ENCODE measurements at regions not wholly inside any gene's neighbourhood (a gene's known extent, or its start where the extent isn't known, plus 50 kb on each side); places are given as distances from the start of the nearest gene placed in this dataset.

GRCh38 chr6:14031516-14031915, 86.1 kb upstream of the CD83 start:
- ATAC-seq, result peak; percentile 56
- TF ChIP-seq CSDC2 (CRISPR knock-in tag; IDR thresholded peaks at IDR 0.05) (peak; percentile 21; the same call in 1 of the 2 replicates), OSR1 (CRISPR knock-in tag; IDR thresholded peaks at IDR 0.05) (no peak)

DNA sequence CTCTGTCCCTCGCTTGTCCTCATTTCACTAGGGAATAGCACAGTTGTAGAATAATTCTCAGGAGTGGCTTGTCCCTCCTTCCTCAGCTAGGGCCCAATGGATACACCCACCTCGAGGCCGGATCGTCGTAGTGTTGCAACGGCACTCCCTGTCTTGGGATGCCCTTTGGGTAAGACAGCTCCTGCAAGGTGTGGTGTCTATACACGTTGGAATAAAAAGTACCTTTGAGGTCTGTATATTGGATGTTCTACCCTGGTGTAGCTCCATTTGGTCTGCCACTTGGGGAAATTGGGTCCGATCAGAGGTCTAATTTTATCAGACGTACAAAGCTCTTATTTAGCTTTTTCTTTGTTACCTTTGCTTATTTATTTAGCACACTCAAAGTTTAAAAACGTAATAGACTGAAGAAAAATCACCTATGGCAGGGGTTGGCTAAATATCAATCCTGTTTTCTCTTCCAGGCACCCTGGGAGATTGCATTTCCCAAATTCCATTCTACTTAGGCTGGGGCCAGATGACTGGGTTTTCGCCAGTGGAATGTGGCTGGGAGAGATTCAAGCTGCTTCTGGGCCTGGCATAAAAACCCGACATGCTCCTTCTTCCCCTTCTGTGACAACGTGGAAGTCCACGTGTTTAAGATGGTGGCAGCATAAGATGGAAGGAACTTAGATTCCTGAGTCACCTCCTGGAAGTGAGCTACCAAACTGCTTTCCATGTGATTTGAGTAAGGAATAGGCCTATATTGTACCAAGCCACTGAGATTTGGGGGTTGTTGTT, 82.3 kb upstream of the CD83 start:
- TF ChIP-seq RARB (CRISPR knock-in tag; IDR thresholded peaks at IDR 0.05), result no peak
- TF ChIP-seq OSR1 (CRISPR knock-in tag; IDR thresholded peaks at IDR 0.05), result no peak
- TF ChIP-seq ISL1 (CRISPR knock-in tag; IDR thresholded peaks at IDR 0.05), result peak; percentile 56; the same call in 1 of the 2 replicates
- TF ChIP-seq ESRRG (CRISPR knock-in tag; IDR thresholded peaks at IDR 0.05), result no peak
- TF ChIP-seq TOX (CRISPR knock-in tag; IDR thresholded peaks at IDR 0.05; ENCODE audit: borderline replicate concordance), result no peak
- no peak for TF ChIP-seq TSHZ2 (CRISPR knock-in tag; IDR thresholded peaks at IDR 0.05)
- no peak for TF ChIP-seq SNAI2 (CRISPR knock-in tag; IDR thresholded peaks at IDR 0.05)
- no peak for TF ChIP-seq PPARA (CRISPR knock-in tag; IDR thresholded peaks at IDR 0.05; ENCODE audit: borderline replicate concordance)
- TF ChIP-seq GLIS3 (CRISPR knock-in tag; IDR thresholded peaks at IDR 0.05), result no peak
- no peak for TF ChIP-seq CREB5 (CRISPR knock-in tag; IDR thresholded peaks at IDR 0.05; ENCODE audit: low read depth)
- TF ChIP-seq ZFP3 (CRISPR knock-in tag; IDR thresholded peaks at IDR 0.05), result peak; percentile 68; the same call in 1 of the 2 replicates
- TF ChIP-seq, protein P1, sequence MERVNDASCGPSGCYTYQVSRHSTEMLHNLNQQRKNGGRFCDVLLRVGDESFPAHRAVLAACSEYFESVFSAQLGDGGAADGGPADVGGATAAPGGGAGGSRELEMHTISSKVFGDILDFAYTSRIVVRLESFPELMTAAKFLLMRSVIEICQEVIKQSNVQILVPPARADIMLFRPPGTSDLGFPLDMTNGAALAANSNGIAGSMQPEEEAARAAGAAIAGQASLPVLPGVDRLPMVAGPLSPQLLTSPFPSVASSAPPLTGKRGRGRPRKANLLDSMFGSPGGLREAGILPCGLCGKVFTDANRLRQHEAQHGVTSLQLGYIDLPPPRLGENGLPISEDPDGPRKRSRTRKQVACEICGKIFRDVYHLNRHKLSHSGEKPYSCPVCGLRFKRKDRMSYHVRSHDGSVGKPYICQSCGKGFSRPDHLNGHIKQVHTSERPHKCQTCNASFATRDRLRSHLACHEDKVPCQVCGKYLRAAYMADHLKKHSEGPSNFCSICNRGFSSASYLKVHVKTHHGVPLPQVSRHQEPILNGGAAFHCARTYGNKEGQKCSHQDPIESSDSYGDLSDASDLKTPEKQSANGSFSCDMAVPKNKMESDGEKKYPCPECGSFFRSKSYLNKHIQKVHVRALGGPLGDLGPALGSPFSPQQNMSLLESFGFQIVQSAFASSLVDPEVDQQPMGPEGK (CRISPR knock-in tag; IDR thresholded peaks at IDR 0.05; ENCODE audit: borderline replicate concordance), result no peak
- no peak for TF ChIP-seq CSRNP3 (CRISPR knock-in tag; IDR thresholded peaks at IDR 0.05)
- TF ChIP-seq ZNF565 (CRISPR knock-in tag; conservative IDR thresholded peaks at IDR 0.05; ENCODE audit: low read depth), result no peak
- peak; percentile 92 for TF ChIP-seq CSDC2 (CRISPR knock-in tag; IDR thresholded peaks at IDR 0.05)
- TF ChIP-seq ARNTL (CRISPR knock-in tag; IDR thresholded peaks at IDR 0.05; ENCODE audit: borderline replicate concordance, low read depth), result no peak
- no peak for TF ChIP-seq ZNF70 (CRISPR knock-in tag; IDR thresholded peaks at IDR 0.05)
- no peak for TF ChIP-seq ZFP30 (CRISPR knock-in tag; IDR thresholded peaks at IDR 0.05)
- TF ChIP-seq ZNF8 (CRISPR knock-in tag; IDR thresholded peaks at IDR 0.05), result no peak
- no peak for TF ChIP-seq TCF4 (CRISPR knock-in tag; IDR thresholded peaks at IDR 0.05; ENCODE audit: borderline replicate concordance)
- TF ChIP-seq, protein P2, sequence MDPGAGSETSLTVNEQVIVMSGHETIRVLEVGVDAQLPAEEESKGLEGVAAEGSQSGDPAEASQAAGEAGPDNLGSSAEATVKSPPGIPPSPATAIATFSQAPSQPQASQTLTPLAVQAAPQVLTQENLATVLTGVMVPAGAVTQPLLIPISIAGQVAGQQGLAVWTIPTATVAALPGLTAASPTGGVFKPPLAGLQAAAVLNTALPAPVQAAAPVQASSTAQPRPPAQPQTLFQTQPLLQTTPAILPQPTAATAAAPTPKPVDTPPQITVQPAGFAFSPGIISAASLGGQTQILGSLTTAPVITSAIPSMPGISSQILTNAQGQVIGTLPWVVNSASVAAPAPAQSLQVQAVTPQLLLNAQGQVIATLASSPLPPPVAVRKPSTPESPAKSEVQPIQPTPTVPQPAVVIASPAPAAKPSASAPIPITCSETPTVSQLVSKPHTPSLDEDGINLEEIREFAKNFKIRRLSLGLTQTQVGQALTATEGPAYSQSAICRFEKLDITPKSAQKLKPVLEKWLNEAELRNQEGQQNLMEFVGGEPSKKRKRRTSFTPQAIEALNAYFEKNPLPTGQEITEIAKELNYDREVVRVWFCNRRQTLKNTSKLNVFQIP (CRISPR knock-in tag; IDR thresholded peaks at IDR 0.05; ENCODE audit: borderline replicate concordance, low read depth), result no peak
- TF ChIP-seq ZC3H10 (CRISPR knock-in tag; IDR thresholded peaks at IDR 0.05), result no peak
- TF ChIP-seq BACH2 (CRISPR knock-in tag; IDR thresholded peaks at IDR 0.05; ENCODE audit: borderline replicate concordance), result no peak
- peak; percentile 67 for ATAC-seq

All from SK-N-SH treated with all-trans-retinoic acid at 6 μM for 48 hours (cell line).